ENCODE measurements at regions not wholly inside any gene's neighbourhood (a gene's known extent, or its start where the extent isn't known, plus 50 kb on each side); places are given as distances from the start of the nearest gene placed in this dataset.

GRCh38 chr13:91014696-91015095 lies 332.8 kb upstream of the MIR17HG start:
- TF ChIP-seq POLR2AphosphoS5 (IDR thresholded peaks at IDR 0.05; ENCODE audit: low read depth) (no peak), CTCF (conservative IDR thresholded peaks at IDR 0.05; ENCODE audit: low read depth in 2 of 2) (no peak)

Data from GM23338 (cell line).